PC-3 (cell line): ENCODE measurements at regions not wholly inside any gene's neighbourhood (a gene's known extent, or its start where the extent isn't known, plus 50 kb on each side); places are given as distances from the start of the nearest gene placed in this dataset.

Source experiments
- ATAC-seq: fragments of 200-7000 bp; cut with Tn5 transposase; 2 replicates; pipeline ENCODE4 v1.9.1; 2020; ENCODE audit warnings: mild to moderate bottlenecking, moderate library complexity
- BruUV-seq: library from RNA; stranded (reverse); fragments of 400-500 nt; replicated peaks from 2 replicates; lab custom pipeline; 2021; lab: Mats Ljungman, UMichigan
- CTCF ChIA-PET: fragments of 300-600 bp; sonication (Branson Sonifier 250); formaldehyde crosslinking; loops from one replicate; lab custom pipeline; 2022; ENCODE audit warnings: antibody characterized with exemption; lab: Charles Lee
- POLR2A ChIA-PET: fragments of 300-600 bp; sonication (Branson Sonifier 250); formaldehyde crosslinking; loops from one replicate; lab custom pipeline; 2022; ENCODE audit warnings: antibody characterized with exemption; ENCODE audit not compliant: unreplicated experiment; lab: Charles Lee
- DNase-seq: peaks from one replicate; pipeline ENCODE4 v3.0.0-alpha.2; 2015
- H2AFZ ChIP-seq: fragments of 300-600 bp; sonication (generic); 2 replicates; pipeline ENCODE4 v1.6.0; 2016; ENCODE audit warnings: antibody characterized with exemption, low read length
- H3F3A ChIP-seq: fragments of 300-600 bp; sonication (generic); one replicate; pipeline ENCODE4 v1.6.0; 2017; ENCODE audit warnings: antibody characterized with exemption, low read length, control low read depth, mild to moderate bottlenecking; ENCODE audit not compliant: unreplicated experiment
- H3K27ac ChIP-seq: fragments of 300-600 bp; sonication (generic); 2 replicates; pipeline ENCODE4 v1.5.1; 2016; ENCODE audit warnings: mild to moderate bottlenecking, low read length
- H3K27me3 ChIP-seq: fragments of 300-600 bp; sonication (generic); 2 replicates; pipeline ENCODE4 v1.6.1; 2016; ENCODE audit warnings: low read length, mixed read lengths
- H3K36me3 ChIP-seq: fragments of 300-600 bp; sonication (generic); 2 replicates; pipeline ENCODE4 v1.6.1; 2016; ENCODE audit warnings: low read depth, mixed run types, low read length, mixed read lengths
- H3K4me1 ChIP-seq: fragments of 300-600 bp; sonication (generic); 2 replicates; pipeline ENCODE4 v1.5.1; 2016; ENCODE audit warnings: low read length; ENCODE audit not compliant: insufficient read depth
- H3K4me2 ChIP-seq: fragments of 300-600 bp; sonication (generic); 2 replicates; pipeline ENCODE4 v1.6.0; 2016; ENCODE audit warnings: low read length
- H3K4me3 ChIP-seq: fragments of 300-600 bp; sonication (generic); 2 replicates; pipeline ENCODE4 v1.5.1; 2016; ENCODE audit warnings: mild to moderate bottlenecking, low read length, mixed read lengths
- H3K79me2 ChIP-seq: fragments of 300-600 bp; sonication (generic); 2 replicates; pipeline ENCODE4 v1.6.1; 2017; ENCODE audit warnings: low read length, mixed read lengths
- H3K9ac ChIP-seq: fragments of 300-600 bp; sonication (generic); 2 replicates; pipeline ENCODE4 v1.6.0; 2016; ENCODE audit warnings: mild to moderate bottlenecking, low read length
- H3K9me2 ChIP-seq: fragments of 300-600 bp; sonication (generic); replicated peaks from 2 replicates; pipeline ENCODE4 v1.6.1; 2016; ENCODE audit warnings: mixed run types, low read length, mixed read lengths
- H3K9me3 ChIP-seq: fragments of 300-600 bp; sonication (generic); 2 replicates; pipeline ENCODE4 v1.6.1; 2016; ENCODE audit warnings: low read length, mixed read lengths
- H4K20me1 ChIP-seq: fragments of 300-600 bp; sonication (generic); 2 replicates; pipeline ENCODE4 v1.6.1; 2016; ENCODE audit warnings: low read length, mixed read lengths
- EZH2 ChIP-seq: fragments of 300-600 bp; sonication (generic); IDR thresholded peaks from one replicate; pipeline ENCODE4 v1.6.1; 2017; ENCODE audit warnings: antibody characterized with exemption, mild to moderate bottlenecking, low read length; ENCODE audit not compliant: unreplicated experiment
- EZH2phosphoT487 ChIP-seq: fragments of 300-600 bp; sonication (generic); IDR thresholded peaks from 2 replicates; pipeline ENCODE4 v1.6.1; 2018; ENCODE audit warnings: mild to moderate bottlenecking, antibody characterized with exemption, low read length, borderline replicate concordance
- intact Hi-C: fragments of 100-400 bp; cut with micrococcal nuclease; formaldehyde crosslinking; loops from 2 replicates; pipeline ENCODE4 v1.9.0; 2023
- TF ChIP-seq, protein P1 (sequence below): fragments of 300-600 bp; sonication (generic); conservative IDR thresholded peaks from 2 replicates; pipeline ENCODE4 v1.5.1; 2017; ENCODE audit warnings: antibody characterized with exemption, low read depth, mild to moderate bottlenecking, low read length

DNA sequence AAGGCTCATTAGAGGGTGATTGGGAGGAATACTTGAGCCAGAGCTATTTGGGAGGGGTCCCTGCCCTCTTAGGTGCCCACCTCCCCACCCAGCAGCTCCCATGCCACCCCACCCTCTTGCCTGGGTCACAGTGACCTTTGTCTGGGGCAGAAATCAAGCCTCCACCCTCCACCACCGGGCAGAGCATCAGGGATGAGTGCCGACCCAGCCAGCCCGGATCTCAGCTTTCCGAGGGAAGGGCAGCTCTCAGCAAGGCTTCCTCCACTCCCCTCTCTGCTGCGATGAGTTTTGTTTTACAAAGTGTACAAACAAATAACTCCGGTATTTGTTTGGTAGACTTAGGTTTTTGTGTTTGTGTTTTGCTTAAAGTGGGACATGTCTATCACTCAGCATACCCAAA, 136.7 kb upstream of the CST7 start:
- no TSS peak for BruUV-seq
- no peak for TF ChIP-seq EZH2
- TF ChIP-seq, protein P1, sequence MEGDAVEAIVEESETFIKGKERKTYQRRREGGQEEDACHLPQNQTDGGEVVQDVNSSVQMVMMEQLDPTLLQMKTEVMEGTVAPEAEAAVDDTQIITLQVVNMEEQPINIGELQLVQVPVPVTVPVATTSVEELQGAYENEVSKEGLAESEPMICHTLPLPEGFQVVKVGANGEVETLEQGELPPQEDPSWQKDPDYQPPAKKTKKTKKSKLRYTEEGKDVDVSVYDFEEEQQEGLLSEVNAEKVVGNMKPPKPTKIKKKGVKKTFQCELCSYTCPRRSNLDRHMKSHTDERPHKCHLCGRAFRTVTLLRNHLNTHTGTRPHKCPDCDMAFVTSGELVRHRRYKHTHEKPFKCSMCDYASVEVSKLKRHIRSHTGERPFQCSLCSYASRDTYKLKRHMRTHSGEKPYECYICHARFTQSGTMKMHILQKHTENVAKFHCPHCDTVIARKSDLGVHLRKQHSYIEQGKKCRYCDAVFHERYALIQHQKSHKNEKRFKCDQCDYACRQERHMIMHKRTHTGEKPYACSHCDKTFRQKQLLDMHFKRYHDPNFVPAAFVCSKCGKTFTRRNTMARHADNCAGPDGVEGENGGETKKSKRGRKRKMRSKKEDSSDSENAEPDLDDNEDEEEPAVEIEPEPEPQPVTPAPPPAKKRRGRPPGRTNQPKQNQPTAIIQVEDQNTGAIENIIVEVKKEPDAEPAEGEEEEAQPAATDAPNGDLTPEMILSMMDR = no peak
- no peak for TF ChIP-seq EZH2phosphoT487
- POLR2A ChIA-PET = interaction anchor here (0.6 kb wide), 1 partner anchor 17 kb away, joined by 4 read pairs; no protein-coding TSS in a partner anchor
- Histone ChIP-seq H3K79me2 (no peaks in the 10 kb centered on the region), H4K20me1 (no peaks in the 10 kb centered on the region), H3K4me2 (no peak overlapping the region), H3K9ac (no peak overlapping the region), H3K9me2 (no peaks in the 10 kb centered on the region), H3K9me3 (no peaks in the 10 kb centered on the region), H2AFZ (no peak overlapping the region), H3K4me3 (no peak overlapping the region), H3K27me3 (peaks cover 71% of the 10 kb centered on the region), H3K4me1 (no peaks in the 10 kb centered on the region), H3K36me3 (no peaks in the 10 kb centered on the region), H3K27ac (no peak overlapping the region), H3F3A (no peaks in the 10 kb centered on the region)
- intact Hi-C loops = no loop called here
- CTCF ChIA-PET = no interaction called here
- DNase-seq = no peak
- ATAC-seq = no peak

GRCh38 chr20:24813080-24813479, 136.0 kb upstream of the CST7 start:
- H3K4me3 ChIP-seq = no peak overlapping the region
- H3K9me3 ChIP-seq = no peaks in the 10 kb centered on the region
- no peaks in the 10 kb centered on the region for H3K9me2 ChIP-seq
- no peaks in the 10 kb centered on the region for H3K79me2 ChIP-seq
- ChIA-PET CTCF (no interaction called here), POLR2A (interaction anchor here (0.6 kb wide), 1 partner anchor 17 kb away, joined by 4 read pairs; no protein-coding TSS in a partner anchor)
- no TSS peak for BruUV-seq
- H3K27me3 ChIP-seq = peaks cover 78% of the 10 kb centered on the region
- no peaks in the 10 kb centered on the region for H4K20me1 ChIP-seq
- TF ChIP-seq EZH2phosphoT487 = no peak
- TF ChIP-seq, protein P1 = no peak
- no peak for TF ChIP-seq EZH2
- no peak overlapping the region for H3K27ac ChIP-seq
- H3K4me1 ChIP-seq = no peaks in the 10 kb centered on the region
- no peak overlapping the region for H3K4me2 ChIP-seq
- no peak overlapping the region for H3K9ac ChIP-seq
- no peaks in the 10 kb centered on the region for H3K36me3 ChIP-seq
- ATAC-seq (no peak), DNase-seq (no peak)
- no peak overlapping the region for H2AFZ ChIP-seq
- intact Hi-C loops = no loop called here
- H3F3A ChIP-seq = no peaks in the 10 kb centered on the region

DNA sequence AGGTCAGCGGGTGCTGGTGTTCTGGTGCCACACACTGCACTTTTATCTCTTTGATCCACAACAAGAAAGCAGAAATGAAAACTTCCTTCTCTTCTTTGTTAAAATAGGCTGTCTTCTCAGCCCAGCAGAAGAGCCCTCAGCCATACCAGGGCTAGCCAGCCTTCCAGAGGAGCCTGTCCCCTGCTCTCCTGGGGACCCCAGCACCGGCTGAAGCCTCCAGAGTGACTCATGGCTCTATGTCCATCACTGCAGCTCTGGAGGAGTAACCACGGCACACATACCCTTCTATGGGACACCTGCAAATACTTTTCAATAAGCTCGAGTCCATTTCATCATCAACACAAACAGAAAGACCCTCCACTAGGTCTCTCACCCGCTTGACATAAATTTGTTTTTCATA, 135.6 kb upstream of the CST7 start:
- no peak overlapping the region for H3K9ac ChIP-seq
- H3K36me3 ChIP-seq = no peaks in the 10 kb centered on the region
- POLR2A ChIA-PET = no interaction called here
- H3K4me1 ChIP-seq = no peaks in the 10 kb centered on the region
- CTCF ChIA-PET = no interaction called here
- no peaks in the 10 kb centered on the region for H3K9me2 ChIP-seq
- no peaks in the 10 kb centered on the region for H4K20me1 ChIP-seq
- no peak overlapping the region for H3K4me3 ChIP-seq
- no peak overlapping the region for H3K27ac ChIP-seq
- H3K79me2 ChIP-seq = no peaks in the 10 kb centered on the region
- peaks cover 82% of the 10 kb centered on the region for H3K27me3 ChIP-seq
- no peak overlapping the region for H3K4me2 ChIP-seq
- TF ChIP-seq EZH2phosphoT487 (no peak), EZH2 (no peak)
- TF ChIP-seq, protein P1 = no peak
- H3K9me3 ChIP-seq = no peaks in the 10 kb centered on the region
- DNase-seq = no peak
- H3F3A ChIP-seq = no peaks in the 10 kb centered on the region
- intact Hi-C loops = no loop called here
- no TSS peak for BruUV-seq
- H2AFZ ChIP-seq = no peak overlapping the region
- no peak for ATAC-seq
